ENCODE measurements at regions not wholly inside any gene's neighbourhood (a gene's known extent, or its start where the extent isn't known, plus 50 kb on each side); places are given as distances from the start of the nearest gene placed in this dataset.

GRCh38 chr2:198362740-198363139, 558.3 kb downstream of the PLCL1 start:
- TF ChIP-seq CTCF (IDR thresholded peaks at IDR 0.05) (no peak), POLR2A (IDR thresholded peaks at IDR 0.05) (no peak)
